ENCODE measurements at regions not wholly inside any gene's neighbourhood (a gene's known extent, or its start where the extent isn't known, plus 50 kb on each side); places are given as distances from the start of the nearest gene placed in this dataset.
A peak's percentile ranks its signal among the peaks of the same experiment; 100 is the strongest.
"Not testable (repeated sequence)": the region's sequence is repeated elsewhere in the genome, so short reads cannot be mapped to it uniquely, and the experiment has no call there.

DNA sequence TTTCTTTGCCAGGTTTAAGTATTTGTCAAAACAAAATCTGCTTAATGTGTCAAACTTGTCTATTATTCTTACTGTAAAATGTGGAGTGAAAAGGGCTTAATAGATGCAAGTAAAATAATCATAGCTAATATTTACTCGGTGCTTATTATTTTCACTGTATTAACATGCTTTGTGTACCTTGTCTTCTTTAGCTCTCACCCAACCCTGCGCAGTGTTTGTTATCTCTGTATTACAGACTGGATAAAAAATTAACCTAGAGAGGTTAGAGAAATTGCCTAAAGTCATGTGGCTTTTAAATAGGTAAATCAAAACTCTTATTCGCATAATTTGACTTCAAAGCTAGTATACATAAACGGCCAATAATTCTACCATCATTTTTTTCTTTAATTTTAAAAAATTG lies 1864.8 kb downstream of the MAT2B start:
- no peak for DNase-seq

DNA sequence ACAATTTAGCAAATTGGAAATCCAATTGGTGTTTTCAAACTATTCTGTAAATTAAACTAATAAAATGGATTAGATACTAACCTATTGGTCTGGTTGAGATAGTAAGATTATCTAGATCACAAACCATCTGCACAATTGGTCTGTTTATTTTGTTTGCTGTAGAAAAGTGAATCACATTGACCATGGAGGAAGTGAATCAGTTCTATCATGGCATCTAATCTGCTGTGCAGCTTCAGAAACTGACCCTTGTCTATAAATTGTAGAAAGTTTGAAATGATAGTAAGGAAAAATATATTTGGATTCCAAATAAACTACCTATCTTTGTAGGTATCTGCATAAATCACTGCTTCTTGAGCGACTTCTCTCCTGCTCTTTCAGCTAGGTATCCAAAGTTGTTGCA lies 1865.4 kb downstream of the MAT2B start:
- no peak for DNase-seq

DNA sequence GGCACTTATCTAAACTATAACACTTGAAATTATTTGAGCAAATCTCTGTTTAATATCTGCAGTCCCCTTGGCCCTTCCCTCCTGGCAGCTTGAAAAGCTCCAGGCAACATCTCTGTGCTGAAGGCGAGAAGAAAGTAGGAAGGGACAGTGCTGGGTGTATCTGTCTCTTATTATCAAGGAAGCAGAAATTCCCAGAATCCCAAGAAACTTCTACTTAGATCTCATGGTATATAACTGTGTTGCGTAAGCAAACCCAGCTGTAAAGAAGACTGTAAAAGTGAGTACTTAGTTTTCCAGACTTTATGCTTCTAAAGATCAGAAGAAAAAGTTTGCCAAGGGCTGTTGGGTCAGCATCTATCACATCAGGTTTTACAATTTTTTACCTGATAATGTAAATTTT lies 1869.8 kb downstream of the MAT2B start:
- DNase-seq, result no peak

DNA sequence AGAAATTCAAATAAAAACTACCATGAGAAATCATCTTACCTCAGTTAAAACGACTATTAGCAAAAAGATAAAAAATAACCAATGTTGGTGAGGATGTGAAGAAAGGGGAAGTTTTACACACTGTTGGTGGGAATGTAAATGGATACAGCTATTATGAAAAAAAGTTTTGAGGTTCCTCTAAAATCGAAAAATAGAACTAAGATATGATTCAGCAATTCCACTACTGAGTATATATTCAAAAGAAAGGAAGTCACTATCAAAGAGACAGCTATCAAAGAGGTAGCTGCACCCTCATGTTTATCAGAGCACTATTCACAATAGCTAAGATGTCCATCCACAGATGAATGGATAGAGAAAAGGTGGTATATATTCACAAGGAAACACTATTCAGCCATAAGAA lies 1888.4 kb downstream of the MAT2B start:
- no peak for DNase-seq

DNA sequence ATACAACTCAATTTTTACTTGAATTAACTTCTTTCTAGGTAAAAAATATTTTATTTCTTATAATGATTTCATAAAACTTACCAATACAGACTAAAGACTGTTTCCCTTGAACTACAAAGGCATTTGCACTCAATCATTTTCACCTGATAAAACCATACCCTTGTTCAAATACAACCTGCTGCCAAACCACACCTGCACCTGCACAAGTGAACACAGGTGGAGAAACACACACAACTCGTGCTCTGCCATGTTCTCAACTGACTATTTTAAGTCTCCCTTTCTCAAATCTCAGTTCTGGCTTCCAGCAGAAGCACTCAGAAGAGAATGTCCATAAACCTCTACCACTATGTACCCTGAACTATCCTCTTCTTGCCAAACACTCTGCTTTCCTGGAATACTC lies 1892.1 kb downstream of the MAT2B start:
- no peak for DNase-seq

DNA sequence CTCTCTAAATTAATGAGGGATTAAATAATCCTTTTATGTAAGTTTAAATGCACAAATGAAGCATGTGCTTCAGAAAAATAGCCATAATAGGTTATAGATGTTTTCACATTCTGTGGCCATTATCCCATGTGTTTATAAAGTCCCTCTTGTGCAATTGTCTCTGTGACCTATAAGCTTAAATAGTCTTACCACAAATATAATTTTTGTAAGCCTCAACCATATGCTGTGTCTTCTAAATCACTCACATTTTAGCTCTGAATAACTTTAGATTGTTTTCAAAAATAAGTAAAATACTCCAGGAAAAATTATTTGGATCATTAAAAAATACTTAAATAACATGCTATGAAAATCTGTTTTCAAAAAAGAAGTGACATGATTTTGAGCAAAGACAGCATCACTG lies 1894.7 kb downstream of the MAT2B start:
- no peak for DNase-seq

DNA sequence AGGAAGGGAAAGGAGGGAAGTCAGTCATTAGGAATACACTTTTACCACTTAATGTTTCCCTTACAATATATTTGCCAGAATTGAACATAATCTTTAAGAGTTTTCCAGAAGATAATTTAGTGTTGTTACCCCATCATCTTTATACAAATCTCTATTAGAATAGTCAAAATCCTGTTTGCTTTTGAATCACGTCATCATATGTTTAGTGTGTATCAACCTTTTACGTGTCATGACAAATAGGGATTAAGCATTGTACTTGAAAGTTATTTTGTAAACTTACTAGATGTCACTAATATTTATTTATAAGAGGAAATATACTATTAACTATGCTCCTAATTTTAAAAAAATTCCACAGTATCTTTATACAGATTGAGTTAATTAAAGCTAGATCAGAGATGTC lies 1899.5 kb downstream of the MAT2B start:
- DNase-seq, result no peak

DNA sequence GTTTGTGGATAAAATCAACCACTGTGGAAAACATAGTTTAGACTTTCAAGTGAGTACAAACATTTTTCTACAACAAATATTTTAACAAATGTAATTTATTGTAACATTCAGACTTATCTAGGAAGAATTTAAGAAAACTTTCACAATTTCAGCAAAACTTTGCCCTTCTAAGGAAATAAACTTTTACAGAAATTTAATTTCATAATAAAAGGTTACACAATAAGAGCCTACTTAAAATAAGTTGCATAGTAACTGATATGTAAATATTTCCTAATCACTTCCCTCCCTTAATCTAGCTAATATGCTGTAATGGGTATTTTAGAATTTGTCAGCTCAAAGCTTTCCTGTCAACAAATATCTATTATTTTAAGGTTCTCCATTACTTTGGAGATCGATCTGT lies 1899.9 kb downstream of the MAT2B start:
- DNase-seq, result no peak

DNA sequence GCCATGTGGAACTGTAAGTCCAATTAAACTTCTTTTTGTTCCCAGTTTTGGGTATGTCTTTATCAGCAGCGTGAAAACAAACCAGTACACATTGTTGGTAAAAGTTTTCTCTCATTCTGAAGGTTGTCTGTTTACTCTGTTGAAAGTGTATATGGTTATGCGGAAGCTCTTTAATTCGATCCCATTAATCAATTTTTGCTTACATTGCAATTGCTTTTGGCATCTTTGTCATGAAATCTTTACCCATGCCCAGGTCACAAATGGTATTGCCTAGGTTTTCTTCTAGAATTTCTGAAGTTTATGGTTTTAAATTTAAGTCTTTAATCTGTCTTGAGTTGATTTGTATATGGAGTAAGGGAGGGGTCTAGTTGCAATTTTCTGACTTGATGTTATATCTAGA lies 1901.9 kb downstream of the MAT2B start:
- DNase-seq, result no peak

DNA sequence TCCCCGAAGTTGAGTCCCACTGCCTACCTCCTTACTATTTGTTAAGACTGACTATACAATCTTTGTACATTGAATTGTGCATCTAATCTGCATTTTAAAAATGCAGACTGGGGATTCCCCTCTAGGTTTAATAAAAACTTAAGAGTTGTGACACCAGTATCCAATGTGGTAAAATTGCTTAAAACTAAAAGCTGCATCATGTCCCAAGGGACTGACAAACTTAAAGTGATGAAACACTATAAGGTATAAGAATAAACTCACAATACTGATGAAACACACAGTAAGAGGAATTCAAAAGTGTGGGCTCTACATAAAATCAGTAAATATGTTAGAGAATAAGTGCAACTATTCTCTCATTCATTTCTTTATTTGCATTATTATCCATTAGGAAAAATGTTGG lies 1905.1 kb downstream of the MAT2B start:
- no peak for DNase-seq

DNA sequence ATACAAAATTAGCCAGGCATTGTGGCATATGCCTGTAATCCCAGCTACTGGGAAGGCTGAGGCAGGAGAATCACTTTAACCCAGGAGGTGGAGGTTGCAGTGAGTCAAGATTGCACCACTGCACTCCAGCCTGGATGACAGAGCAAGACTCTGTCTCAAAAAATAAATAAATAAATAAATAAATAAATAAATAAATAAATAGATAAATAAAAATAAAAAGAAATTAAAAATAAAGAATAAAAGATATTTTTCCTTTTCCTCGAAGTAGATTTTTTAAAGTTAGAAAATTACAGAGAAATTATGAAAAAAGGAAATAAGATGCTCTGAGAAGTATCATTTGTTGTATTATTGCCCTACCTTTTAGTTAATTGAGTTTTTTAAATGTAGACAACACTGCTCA lies 1906.1 kb downstream of the MAT2B start:
- not testable (repeated sequence) for DNase-seq

DNA sequence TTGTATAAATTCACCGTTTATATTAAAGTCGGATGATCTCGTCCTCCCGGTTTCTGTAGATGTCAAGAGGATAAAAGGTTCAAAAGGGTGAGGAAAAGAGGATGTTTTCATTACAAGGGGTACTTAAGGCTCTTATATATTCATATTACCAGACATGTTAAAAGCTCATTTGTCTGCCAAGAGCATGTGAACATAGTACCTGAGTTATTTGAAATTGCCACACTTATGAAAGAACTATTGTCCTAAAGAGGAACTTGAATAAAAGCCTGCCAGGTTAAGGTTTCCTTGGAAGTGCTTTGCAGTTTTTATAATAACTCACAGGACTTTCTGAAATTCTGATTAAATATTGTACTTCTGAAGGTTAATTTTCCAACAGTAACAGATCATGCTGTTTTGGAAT lies 1915.1 kb downstream of the MAT2B start:
- no peak for DNase-seq

DNA sequence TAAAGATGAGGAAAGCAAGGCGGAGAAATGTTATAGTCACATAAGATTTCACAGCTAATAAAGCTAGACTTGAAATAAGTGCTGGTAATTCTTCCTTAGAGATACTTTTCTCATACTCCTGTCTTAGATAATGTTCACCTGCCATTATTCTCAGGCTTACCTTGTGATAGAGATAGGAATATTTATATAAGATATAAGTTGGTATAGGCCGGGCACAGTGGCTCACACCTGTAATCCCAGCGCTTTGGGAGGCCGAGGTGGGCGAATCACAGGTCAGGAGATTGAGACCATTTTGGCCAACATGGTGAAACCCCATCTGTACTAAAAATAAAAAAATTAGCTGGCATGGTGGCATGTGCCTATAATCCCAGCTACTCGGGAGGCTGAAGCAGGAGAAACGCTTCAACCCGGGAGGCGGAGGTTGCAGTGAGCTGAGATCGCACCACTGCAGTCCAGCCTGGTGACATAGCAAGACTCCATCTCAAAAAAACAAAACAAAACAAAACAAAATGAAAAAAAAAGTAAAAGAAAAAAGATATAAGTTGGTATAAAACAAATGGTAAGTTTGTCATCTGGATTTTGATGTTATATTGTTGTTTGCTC lies 1918.4 kb downstream of the MAT2B start:
- no peak for DNase-seq

DNA sequence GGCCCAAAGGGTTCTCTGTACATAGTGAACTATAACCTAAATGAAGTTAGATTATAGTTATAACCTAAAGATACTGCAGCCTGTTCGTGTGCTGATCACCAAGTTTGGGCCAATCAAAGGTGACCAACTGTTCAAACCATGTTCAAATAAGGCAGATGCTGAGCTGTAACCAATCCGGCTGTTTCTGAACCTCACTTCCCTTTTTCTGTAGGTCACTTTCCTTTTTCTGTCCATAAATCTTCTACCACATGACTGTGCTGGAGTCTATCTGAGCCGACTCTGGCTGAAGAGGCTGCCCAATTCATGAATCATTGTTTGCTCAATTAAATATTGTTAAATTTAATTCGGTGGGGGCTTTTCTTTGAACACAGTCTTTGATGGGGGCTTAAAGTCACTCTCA lies 1920.2 kb downstream of the MAT2B start:
- DNase-seq, result no peak

DNA sequence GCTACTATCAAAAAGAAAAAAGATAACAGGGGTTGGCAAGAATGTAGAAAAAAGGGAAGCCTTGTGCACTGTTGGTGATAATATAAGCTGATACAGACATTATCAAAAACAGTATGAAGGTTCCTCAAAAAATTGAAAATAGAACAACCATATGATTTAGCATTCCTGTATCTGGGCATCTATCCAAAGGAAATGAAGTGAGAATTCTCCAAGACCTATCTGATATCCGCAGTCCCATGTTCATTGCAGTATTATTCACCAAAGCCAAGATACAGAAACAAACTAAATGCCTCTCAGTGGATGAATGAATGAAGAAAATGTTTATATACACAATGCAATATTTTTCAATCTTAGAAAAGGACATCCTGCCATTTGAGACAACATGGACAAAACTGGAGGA lies 1943.3 kb downstream of the MAT2B start:
- DNase-seq, result no peak

DNA sequence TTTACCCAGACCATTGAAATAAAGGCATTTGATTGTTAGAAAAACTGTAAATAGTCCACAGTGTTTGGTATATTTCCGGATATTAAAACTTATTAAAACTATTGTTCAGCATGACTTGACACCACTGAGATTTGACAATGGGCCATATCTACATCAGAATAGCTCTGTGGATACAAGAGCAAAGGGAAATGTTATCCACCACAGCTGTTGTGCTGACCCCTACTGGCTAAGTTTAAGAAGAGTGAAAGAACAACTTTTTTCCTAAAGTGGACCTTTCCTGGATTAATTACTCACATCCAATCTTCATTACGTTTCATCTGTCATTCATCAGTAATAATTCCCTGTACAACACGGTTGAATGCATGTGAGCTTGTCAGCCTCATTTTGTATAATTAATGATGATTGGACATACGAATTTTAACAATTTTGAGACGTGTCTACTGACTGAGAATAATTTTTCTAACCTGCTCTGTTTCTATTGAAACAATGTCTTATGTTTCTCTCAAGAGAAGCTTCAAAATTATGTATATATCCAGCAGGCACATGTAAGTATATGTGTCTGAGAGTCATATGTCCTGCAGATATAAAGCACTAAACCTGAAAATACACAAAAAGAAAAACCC lies 1952.6 kb downstream of the MAT2B start:
- DNase-seq, result no peak

DNA sequence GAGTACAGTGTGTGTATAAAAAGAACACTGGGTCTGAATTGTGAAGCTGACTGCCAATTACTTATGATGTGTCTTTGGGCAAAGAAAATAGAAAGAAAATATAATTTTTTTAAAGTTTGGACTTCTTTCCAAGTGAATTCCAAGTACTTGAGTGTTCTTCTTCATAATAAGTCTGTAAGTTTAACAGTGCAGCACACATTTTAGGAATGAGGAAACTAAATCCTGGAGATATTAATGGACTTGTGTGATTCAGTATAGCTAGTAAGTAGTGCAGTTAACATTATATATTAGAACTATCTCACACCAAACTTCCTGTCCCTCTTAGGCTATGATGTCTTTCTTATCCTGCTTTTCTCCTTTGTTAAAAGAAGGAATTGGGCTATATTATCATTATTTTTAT lies 1953.8 kb downstream of the MAT2B start:
- DNase-seq, result no peak

DNA sequence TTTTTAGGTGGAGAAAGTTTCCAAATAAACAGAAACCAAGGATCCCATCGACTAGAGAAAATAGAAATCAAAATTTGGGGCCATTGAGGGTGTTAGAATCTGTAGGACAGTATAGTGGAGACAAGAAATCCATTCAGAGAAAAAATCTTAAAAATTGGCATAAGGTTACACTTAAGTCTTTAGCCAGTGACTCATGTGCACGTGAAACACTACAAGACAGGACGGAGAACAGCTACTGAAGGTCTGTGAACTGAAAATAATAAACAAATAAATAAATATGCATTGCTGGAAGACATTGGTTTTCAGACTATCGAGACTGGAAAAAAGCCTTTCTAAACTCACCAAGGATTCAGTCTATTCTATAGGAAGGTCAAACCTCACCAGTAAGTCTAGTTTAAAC lies 1955.5 kb downstream of the MAT2B start:
- no peak for DNase-seq

DNA sequence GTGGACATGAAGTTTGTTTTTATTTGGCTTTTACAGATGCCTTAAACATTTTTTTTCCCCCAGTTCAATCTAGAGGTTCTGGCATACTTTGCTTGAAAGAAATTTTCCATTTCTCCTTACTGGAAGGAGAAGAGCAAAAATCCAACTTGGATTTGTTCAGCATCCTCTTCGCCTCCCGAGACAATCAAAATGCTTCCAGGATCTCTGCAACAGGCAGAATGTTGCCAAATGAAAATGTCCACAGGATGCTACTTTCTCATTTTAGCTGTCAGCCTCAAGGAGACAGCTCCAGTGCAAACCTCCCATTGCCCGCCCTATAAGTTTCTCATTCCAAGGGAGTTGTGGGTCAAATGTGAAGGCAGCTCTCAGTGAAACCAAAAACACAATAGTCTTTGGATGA lies 1972.1 kb downstream of the MAT2B start:
- peak; percentile 54 for DNase-seq

DNA sequence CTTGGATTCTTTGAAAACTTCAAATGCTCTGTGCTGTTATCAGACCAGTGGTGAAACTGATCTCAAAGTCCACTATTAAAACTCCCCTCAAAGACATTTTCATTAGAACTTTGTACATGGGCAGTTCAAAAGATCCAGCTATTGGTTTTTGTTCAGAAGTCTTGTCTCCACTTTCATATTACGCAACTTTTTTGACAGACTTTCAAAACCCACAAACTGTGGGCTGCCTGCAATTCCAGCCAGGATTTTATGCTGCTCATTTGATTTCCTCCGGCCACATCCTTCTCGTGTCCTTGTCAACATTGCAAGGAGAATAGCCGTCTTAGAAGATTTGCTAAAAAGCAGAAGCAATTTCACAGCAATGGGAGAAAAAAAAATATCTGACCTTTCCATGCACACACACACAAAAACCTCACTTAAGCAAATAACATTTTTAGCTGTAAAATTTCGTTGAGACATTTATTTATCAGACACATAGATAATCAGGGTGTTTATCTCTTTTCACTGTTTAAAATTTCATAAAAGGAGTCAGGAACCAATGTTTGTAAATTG lies 1990.5 kb downstream of the MAT2B start:
- peak; percentile 19 for DNase-seq

DNA sequence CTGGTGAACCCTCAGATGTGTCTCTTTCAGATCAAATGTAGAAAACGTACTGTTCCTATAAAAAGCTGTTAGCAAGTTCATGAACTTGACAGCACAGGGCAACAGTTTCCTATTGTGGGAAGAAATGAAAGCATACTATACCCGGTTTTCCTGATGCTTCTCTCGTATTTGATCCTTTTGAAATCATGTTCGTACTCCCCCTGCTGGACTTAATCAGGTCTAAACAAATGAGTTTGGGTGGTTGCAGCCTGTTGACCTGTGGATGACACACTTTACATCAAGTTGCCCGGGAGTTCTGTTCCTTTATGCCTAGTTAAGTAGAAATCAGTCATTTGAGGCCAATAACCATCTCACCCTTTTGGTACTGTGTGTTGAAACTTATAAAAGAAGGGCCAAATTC lies 1992.3 kb downstream of the MAT2B start:
- DNase-seq, result no peak

DNA sequence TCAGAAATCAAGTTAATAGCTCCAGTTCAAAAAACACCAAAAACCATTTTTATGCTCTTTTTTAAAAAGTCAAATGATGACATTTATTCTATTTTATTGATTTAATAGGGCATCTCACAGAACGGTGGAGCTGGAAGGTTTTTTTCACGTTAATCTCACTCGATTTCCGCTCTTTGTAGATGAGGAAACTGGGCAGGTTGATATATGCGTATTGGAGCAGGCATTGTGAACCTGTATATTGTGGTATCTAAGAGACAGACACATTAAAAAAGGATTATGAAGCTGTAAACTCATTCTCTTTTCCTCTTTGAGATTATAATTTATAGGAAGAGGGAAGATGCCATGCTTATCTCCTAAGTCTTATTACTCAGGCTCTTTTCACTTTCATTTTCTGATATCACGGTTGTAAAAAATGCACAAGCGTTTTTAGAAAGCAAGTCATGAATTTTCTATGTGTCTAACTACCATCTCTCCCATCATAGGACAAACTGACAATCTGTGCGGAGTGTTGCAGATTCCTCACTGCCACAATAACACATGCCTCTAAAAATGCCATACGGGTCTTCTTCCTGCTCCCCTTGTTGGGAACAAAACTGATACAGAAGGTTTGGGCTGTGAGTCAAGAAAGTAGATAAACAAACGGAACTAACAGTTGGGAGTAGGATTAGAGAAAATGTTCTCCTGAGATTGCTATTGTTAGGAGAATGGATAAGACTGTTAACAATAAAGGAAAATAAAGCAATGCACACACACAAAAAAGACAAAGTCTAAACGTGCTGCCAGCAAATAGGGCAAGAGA lies 1997.7 kb downstream of the MAT2B start:
- no peak for DNase-seq

DNA sequence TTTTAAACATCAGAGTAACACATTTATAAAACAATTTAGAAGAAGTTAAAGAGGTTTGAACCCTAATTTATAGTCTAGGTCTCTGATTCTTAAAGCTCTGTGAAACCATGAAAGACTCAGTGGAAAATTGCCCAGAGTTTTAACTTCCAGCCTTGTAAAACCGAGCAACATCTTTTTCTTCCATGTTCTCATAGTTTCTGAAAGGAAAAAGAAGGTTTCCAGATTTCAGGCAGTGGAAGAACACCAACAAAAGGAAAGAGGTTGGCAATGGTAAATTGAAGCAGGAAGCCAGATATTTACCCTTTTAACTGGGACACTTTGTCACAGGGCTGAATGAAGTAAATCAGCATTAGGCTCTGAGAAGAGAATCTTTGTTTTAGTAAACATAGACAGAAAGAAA lies 1999.3 kb downstream of the MAT2B start:
- no peak for DNase-seq

DNA sequence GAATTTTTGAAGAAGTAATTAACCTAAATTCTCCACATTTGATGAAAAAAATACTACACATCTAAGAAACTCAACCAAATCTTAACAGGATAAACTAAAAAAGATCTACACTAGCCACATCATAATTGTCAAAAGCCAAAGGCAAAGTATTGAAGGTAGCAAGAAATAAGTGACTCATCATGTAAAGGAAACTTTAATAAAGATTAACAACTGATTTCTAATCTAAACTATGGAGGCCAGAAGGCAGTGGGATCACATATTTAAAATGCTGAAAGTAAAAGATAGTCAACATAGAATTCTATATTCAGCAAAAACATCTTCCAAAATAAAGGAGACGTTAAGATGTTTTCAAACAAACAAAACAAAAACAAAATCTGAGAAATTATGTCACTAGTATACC lies 2002.9 kb downstream of the MAT2B start:
- DNase-seq, result no peak

Data from right hindlimb (tissue), 1 donor.